CD8-positive, alpha-beta memory T cell (primary cell): ENCODE measurements at regions not wholly inside any gene's neighbourhood (a gene's known extent, or its start where the extent isn't known, plus 50 kb on each side); places are given as distances from the start of the nearest gene placed in this dataset.

Experiments
- CTCF ChIA-PET: fragments of 350-600 bp; sonication (Branson Sonifier 250); formaldehyde crosslinking; loops from one replicate; lab custom pipeline; 2021; ENCODE audit warnings: antibody characterized with exemption; lab: Charles Lee
- POLR2A ChIA-PET: fragments of 350-600 bp; sonication (Branson Sonifier 250); formaldehyde crosslinking; loops from one replicate; lab custom pipeline; 2021; ENCODE audit warnings: antibody characterized with exemption; lab: Charles Lee
- DNase-seq, 5 donors: peaks; one replicate each; pipeline versions ENCODE4 v3.0.0 to v3.0.0-alpha.2; 2020 to 2022; ENCODE audit warnings: mixed read lengths in 1 of 5
- H3K27ac ChIP-seq: one replicate; pipeline ENCODE4 v1.7.0; 2013; ENCODE audit warnings: low read depth, mild to moderate bottlenecking, low read length, moderate library complexity
- H3K27me3 ChIP-seq: 2 replicates; pipeline ENCODE4 v1.7.0; 2013; ENCODE audit warnings: low read length, mild to moderate bottlenecking; ENCODE audit not compliant: insufficient read depth, poor library complexity, severe bottlenecking
- H3K36me3 ChIP-seq: 2 replicates; pipeline ENCODE4 v1.7.0; 2013; ENCODE audit warnings: mild to moderate bottlenecking, low read length, moderate library complexity; ENCODE audit not compliant: insufficient read depth
- H3K4me1 ChIP-seq: 2 replicates; pipeline ENCODE4 v1.7.0; 2013; ENCODE audit warnings: mild to moderate bottlenecking, low read length, moderate library complexity; ENCODE audit not compliant: insufficient read depth
- H3K4me3 ChIP-seq: 2 replicates; pipeline ENCODE4 v1.7.0; 2013; ENCODE audit warnings: mild to moderate bottlenecking, low read length
- H3K9me3 ChIP-seq: 2 replicates; pipeline ENCODE4 v1.7.0; 2013; ENCODE audit warnings: mild to moderate bottlenecking, low read length
- H3K27ac Mint-ChIP-seq, 8 donors: one replicate each; pipeline ENCODE4 v1.8.0; 2020 to 2021; ENCODE audit warnings: mixed read lengths in 8 of 8, mild to moderate bottlenecking in 6 of 8, inconsistent platforms in 3 of 8, moderate library complexity in 3 of 8
- H3K27me3 Mint-ChIP-seq, 2 donors: one replicate each; pipeline ENCODE4 v1.8.0; 2020 to 2021; ENCODE audit warnings: mixed read lengths in 2 of 2, mild to moderate bottlenecking in 1 of 2, moderate library complexity in 1 of 2
- H3K36me3 Mint-ChIP-seq, 3 donors: one replicate each; pipeline ENCODE4 v1.8.0; 2020 to 2021; ENCODE audit warnings: mixed read lengths in 3 of 3, inconsistent platforms in 1 of 3, mild to moderate bottlenecking in 1 of 3
- H3K4me1 Mint-ChIP-seq, 3 donors: one replicate each; pipeline ENCODE4 v1.8.0; 2020 to 2021; ENCODE audit warnings: mixed read lengths in 3 of 3, inconsistent platforms in 1 of 3, mild to moderate bottlenecking in 1 of 3
- H3K4me3 Mint-ChIP-seq, 7 donors: one replicate each; pipeline ENCODE4 v1.8.0; 2020 to 2021; ENCODE audit warnings: mixed read lengths in 7 of 7, mild to moderate bottlenecking in 6 of 7, moderate library complexity in 4 of 7, inconsistent platforms in 2 of 7
- H3K9me3 Mint-ChIP-seq, 5 donors: one replicate each; pipeline ENCODE4 v1.8.0; 2020 to 2022; ENCODE audit warnings: mixed read lengths in 5 of 5, mild to moderate bottlenecking in 3 of 5, moderate library complexity in 2 of 5, inconsistent platforms in 1 of 5

GRCh38 chr2:48826986-48827385 is 71.5 kb upstream of the LHCGR start:
- Mint-ChIP-seq H3K4me3 (no peak overlapping the region), H3K4me1 (no peaks in the 10 kb centered on the region), H3K27me3 (peaks cover 2 to 3% of the 10 kb centered on the region in 2 donors), H3K27ac (no peak overlapping the region), H3K9me3 (peaks cover 0 to 3% (median 0%) of the 10 kb centered on the region in 5 donors), H3K36me3 (no peaks in the 10 kb centered on the region)
- Histone ChIP-seq H3K27ac (no peak overlapping the region), H3K4me3 (no peak overlapping the region), H3K4me1 (no peaks in the 10 kb centered on the region), H3K27me3 (no peaks in the 10 kb centered on the region), H3K9me3 (no peaks in the 10 kb centered on the region), H3K36me3 (no peaks in the 10 kb centered on the region)
- DNase-seq: no peak
- ChIA-PET POLR2A (no interaction called here), CTCF (no interaction called here)

GRCh38 chr2:48824116-48824515 is 68.6 kb upstream of the LHCGR start:
- H3K4me1 Mint-ChIP-seq: no peaks in the 10 kb centered on the region
- Histone ChIP-seq H3K27ac (no peak overlapping the region), H3K4me1 (no peaks in the 10 kb centered on the region), H3K9me3 (no peaks in the 10 kb centered on the region), H3K36me3 (no peaks in the 10 kb centered on the region), H3K27me3 (no peaks in the 10 kb centered on the region), H3K4me3 (no peak overlapping the region)
- CTCF ChIA-PET: no interaction called here
- no peaks in the 10 kb centered on the region for H3K36me3 Mint-ChIP-seq
- H3K9me3 Mint-ChIP-seq: peaks cover 0 to 3% (median 0%) of the 10 kb centered on the region in 5 donors
- H3K27ac Mint-ChIP-seq: no peak overlapping the region
- H3K4me3 Mint-ChIP-seq: no peak overlapping the region
- no peak for DNase-seq
- POLR2A ChIA-PET: no interaction called here
- H3K27me3 Mint-ChIP-seq: peaks cover 2 to 3% of the 10 kb centered on the region in 2 donors

DNA sequence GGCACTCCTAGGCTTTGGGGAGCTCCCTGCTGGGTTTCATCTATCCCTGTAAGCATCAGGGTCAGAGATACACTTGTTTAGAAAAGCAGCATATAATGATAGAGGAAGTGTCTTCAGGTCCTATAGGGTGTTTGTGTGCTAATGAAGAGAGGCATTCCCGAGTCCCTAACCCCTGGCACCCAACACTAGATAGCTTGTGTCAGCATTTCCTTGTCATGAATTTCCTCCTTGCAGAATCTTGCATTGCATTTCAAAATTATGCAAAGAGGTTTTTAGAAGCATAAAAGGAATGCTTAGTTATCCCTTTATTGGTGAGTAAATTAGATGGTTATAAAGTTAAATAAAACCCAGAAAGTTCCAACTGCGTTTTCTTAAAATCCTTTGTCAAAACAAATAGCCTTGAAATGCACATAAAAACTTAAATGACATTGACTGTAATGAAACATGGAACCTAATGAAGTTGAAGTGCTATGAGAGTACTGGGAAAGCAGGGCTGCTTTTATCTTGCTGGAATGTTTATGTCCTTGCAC is 63.7 kb upstream of the LHCGR start:
- Histone ChIP-seq H3K4me3 (no peak overlapping the region), H3K9me3 (no peaks in the 10 kb centered on the region), H3K4me1 (no peaks in the 10 kb centered on the region), H3K27ac (no peak overlapping the region), H3K27me3 (no peaks in the 10 kb centered on the region), H3K36me3 (no peaks in the 10 kb centered on the region)
- H3K4me3 Mint-ChIP-seq: no peak overlapping the region
- H3K9me3 Mint-ChIP-seq: no peaks in the 10 kb centered on the region
- H3K27me3 Mint-ChIP-seq: peaks cover 0 to 3% of the 10 kb centered on the region in 2 donors
- H3K36me3 Mint-ChIP-seq: no peaks in the 10 kb centered on the region
- no peak for DNase-seq
- no peak overlapping the region for H3K27ac Mint-ChIP-seq
- CTCF ChIA-PET: no interaction called here
- POLR2A ChIA-PET: no interaction called here
- no peaks in the 10 kb centered on the region for H3K4me1 Mint-ChIP-seq

DNA sequence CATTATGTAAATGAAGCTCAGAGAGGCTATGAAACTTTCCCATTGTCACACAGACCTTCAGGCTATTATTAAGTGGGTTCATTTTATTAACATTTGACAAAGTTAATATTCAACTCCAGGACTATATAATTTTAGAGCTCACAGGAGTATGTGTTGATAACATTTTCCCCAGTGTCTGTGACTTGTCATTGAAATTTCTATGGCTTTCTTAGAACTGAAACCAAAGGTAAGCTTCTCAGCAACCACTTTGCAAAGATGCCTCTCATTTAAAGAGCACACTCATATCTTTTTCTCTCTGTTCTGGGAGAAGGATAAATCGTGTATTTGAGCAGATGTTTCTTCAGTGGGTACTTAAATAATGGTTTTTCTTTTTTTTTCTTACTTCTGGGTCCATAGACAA is 61.8 kb upstream of the LHCGR start:
- H3K27ac ChIP-seq: no peak overlapping the region
- Mint-ChIP-seq H3K9me3 (no peaks in the 10 kb centered on the region), H3K36me3 (no peaks in the 10 kb centered on the region), H3K4me1 (no peaks in the 10 kb centered on the region), H3K27ac (no peak overlapping the region), H3K4me3 (no peak overlapping the region), H3K27me3 (peaks cover 0 to 5% of the 10 kb centered on the region in 2 donors)
- POLR2A ChIA-PET: no interaction called here
- H3K9me3 ChIP-seq: no peaks in the 10 kb centered on the region
- DNase-seq: no peak
- H3K4me3 ChIP-seq: no peak overlapping the region
- no peaks in the 10 kb centered on the region for H3K27me3 ChIP-seq
- no peaks in the 10 kb centered on the region for H3K36me3 ChIP-seq
- no peaks in the 10 kb centered on the region for H3K4me1 ChIP-seq
- CTCF ChIA-PET: no interaction called here

DNA sequence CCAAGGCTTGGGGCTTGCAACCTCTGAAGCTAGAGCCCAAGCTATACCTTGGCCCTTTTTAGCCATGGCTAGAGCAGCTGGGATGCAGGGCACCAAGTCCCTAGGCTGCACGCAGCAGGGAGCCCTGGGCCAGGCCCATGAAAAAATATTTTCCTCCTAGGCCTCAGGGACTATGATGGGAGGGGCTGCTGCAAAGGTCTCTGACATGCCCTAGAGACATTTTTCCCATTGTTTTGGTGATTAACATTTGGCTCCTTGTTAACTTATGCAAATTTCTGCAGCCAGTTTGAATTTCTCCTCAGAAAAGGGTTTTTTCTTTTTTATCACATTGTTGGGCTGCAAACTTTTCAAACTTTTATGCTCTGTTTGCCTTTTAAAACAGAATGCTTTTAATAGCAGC is 56.9 kb upstream of the LHCGR start:
- Mint-ChIP-seq H3K27me3 (peaks cover 0 to 2% of the 10 kb centered on the region in 2 donors), H3K9me3 (no peaks in the 10 kb centered on the region), H3K4me3 (no peak overlapping the region), H3K27ac (no peak overlapping the region), H3K36me3 (no peaks in the 10 kb centered on the region), H3K4me1 (no peaks in the 10 kb centered on the region)
- Histone ChIP-seq H3K9me3 (no peaks in the 10 kb centered on the region), H3K36me3 (no peaks in the 10 kb centered on the region), H3K4me3 (no peak overlapping the region), H3K27ac (no peak overlapping the region), H3K27me3 (no peaks in the 10 kb centered on the region), H3K4me1 (no peaks in the 10 kb centered on the region)
- DNase-seq: no peak
- ChIA-PET POLR2A (no interaction called here), CTCF (no interaction called here)

- Histone ChIP-seq H3K4me1 (no peaks in the 10 kb centered on the region), H3K36me3 (no peaks in the 10 kb centered on the region), H3K27me3 (no peaks in the 10 kb centered on the region), H3K4me3 (no peak overlapping the region), H3K9me3 (no peaks in the 10 kb centered on the region), H3K27ac (no peak overlapping the region)
- H3K27me3 Mint-ChIP-seq: peaks cover 0 to 2% of the 10 kb centered on the region in 2 donors
- H3K36me3 Mint-ChIP-seq: no peaks in the 10 kb centered on the region
- H3K4me3 Mint-ChIP-seq: no peak overlapping the region
- peaks cover 0 to 3% (median 0%) of the 10 kb centered on the region in 5 donors for H3K9me3 Mint-ChIP-seq
- ChIA-PET CTCF (no interaction called here), POLR2A (no interaction called here)
- no peaks in the 10 kb centered on the region for H3K4me1 Mint-ChIP-seq
- no peak overlapping the region for H3K27ac Mint-ChIP-seq
- DNase-seq: no peak
Observed at GRCh38 chr2:48808311-48808710, 52.8 kb upstream of the LHCGR start.
